Colon (tissue), 2 donors: ENCODE measurements at regions not wholly inside any gene's neighbourhood (a gene's known extent, or its start where the extent isn't known, plus 50 kb on each side); places are given as distances from the start of the nearest gene placed in this dataset.
"Not testable (repeated sequence)": the region's sequence is repeated elsewhere in the genome, so short reads cannot be mapped to it uniquely, and the experiment has no call there.

ENCODE experiments used
- FAIRE-seq: peaks from 2 replicates; lab custom pipeline; 2012; peaks lifted over from hg19 to GRCh38; lab: Jason Lieb, UNC
- donor health status: control.
- donor health status: control.

- FAIRE-seq: no peak
Observed at GRCh38 chr3:95476534-95476933, 1337.9 kb upstream of the EPHA6 start.

- FAIRE-seq: no peak
Observed at GRCh38 chr3:95506174-95506573, 1308.2 kb upstream of the EPHA6 start.

GRCh38 chr3:95508124-95508523 is 1306.3 kb upstream of the EPHA6 start:
- FAIRE-seq: no peak

GRCh38 chr3:95511828-95512227 is 1302.6 kb upstream of the EPHA6 start:
- FAIRE-seq: no peak

GRCh38 chr3:95514260-95514659 is 1300.1 kb upstream of the EPHA6 start:
- no peak for FAIRE-seq

GRCh38 chr3:95521396-95521795 is 1293.0 kb upstream of the EPHA6 start:
- FAIRE-seq: no peak

GRCh38 chr3:95522449-95522848 is 1291.9 kb upstream of the EPHA6 start:
- FAIRE-seq: no peak

- FAIRE-seq: no peak
Observed at GRCh38 chr3:95539950-95540483, 1274.4 kb upstream of the EPHA6 start.

- FAIRE-seq: no peak
Observed at GRCh38 chr3:95565502-95565901, 1248.9 kb upstream of the EPHA6 start.

GRCh38 chr3:95567346-95567745 is 1247.0 kb upstream of the EPHA6 start:
- no peak for FAIRE-seq

- no peak for FAIRE-seq
Observed at GRCh38 chr3:95586754-95587153, 1227.6 kb upstream of the EPHA6 start.

GRCh38 chr3:95587641-95588040 is 1226.8 kb upstream of the EPHA6 start:
- not testable (repeated sequence) for FAIRE-seq

GRCh38 chr3:95588473-95588872 is 1225.9 kb upstream of the EPHA6 start:
- FAIRE-seq: no peak

- no peak for FAIRE-seq
Observed at GRCh38 chr3:95595416-95596075, 1218.8 kb upstream of the EPHA6 start.

- FAIRE-seq: no peak
Observed at GRCh38 chr3:95607926-95608325, 1206.5 kb upstream of the EPHA6 start.

GRCh38 chr3:95609411-95609810 is 1205.0 kb upstream of the EPHA6 start:
- no peak for FAIRE-seq

GRCh38 chr3:95612611-95613010 is 1201.8 kb upstream of the EPHA6 start:
- no peak for FAIRE-seq

GRCh38 chr3:95613993-95614392 is 1200.4 kb upstream of the EPHA6 start:
- no peak for FAIRE-seq

- no peak for FAIRE-seq
Observed at GRCh38 chr3:95615592-95616310, 1198.6 kb upstream of the EPHA6 start.

- FAIRE-seq: no peak
Observed at GRCh38 chr3:95626107-95626506, 1188.3 kb upstream of the EPHA6 start.

- FAIRE-seq: no peak
Observed at GRCh38 chr3:95627293-95627692, 1187.1 kb upstream of the EPHA6 start.

- no peak for FAIRE-seq
Observed at GRCh38 chr3:95627697-95628096, 1186.7 kb upstream of the EPHA6 start.

- no peak for FAIRE-seq
Observed at GRCh38 chr3:95629802-95630201, 1184.6 kb upstream of the EPHA6 start.

GRCh38 chr3:95645291-95645690 is 1169.1 kb upstream of the EPHA6 start:
- no peak for FAIRE-seq
